Smooth muscle cell (in vitro differentiated cells): ENCODE measurements at regions not wholly inside any gene's neighbourhood (a gene's known extent, or its start where the extent isn't known, plus 50 kb on each side); places are given as distances from the start of the nearest gene placed in this dataset.

Experiments
- DNase-seq: peaks from one replicate; lab custom pipeline; 2025; ENCODE audit not compliant: unreplicated experiment; lab: John Stamatoyannopoulos, UW
- H2AFZ ChIP-seq: fragments of 200-600 bp; sonication (generic); 2 replicates; pipeline ENCODE4 v1.6.0; 2016; ENCODE audit warnings: antibody characterized with exemption, low read depth, mild to moderate bottlenecking
- H3F3A ChIP-seq: fragments of 200-600 bp; sonication (generic); 2 replicates; pipeline ENCODE4 v1.6.0; 2017; ENCODE audit warnings: antibody characterized with exemption, low read depth
- H3K27ac ChIP-seq: fragments of 200-600 bp; sonication (generic); 2 replicates; pipeline ENCODE4 v1.5.1; 2016; ENCODE audit warnings: low read depth, mild to moderate bottlenecking
- H3K27me3 ChIP-seq: fragments of 200-600 bp; sonication (generic); 2 replicates; pipeline ENCODE4 v1.6.1; 2016; ENCODE audit warnings: low read depth, mild to moderate bottlenecking
- H3K36me3 ChIP-seq: fragments of 200-600 bp; sonication (generic); 2 replicates; pipeline ENCODE4 v1.5.1; 2016; ENCODE audit warnings: low read depth
- H3K4me1 ChIP-seq: fragments of 200-600 bp; sonication (generic); 2 replicates; pipeline ENCODE4 v1.5.1; 2016; ENCODE audit warnings: low read depth
- H3K4me2 ChIP-seq: fragments of 200-600 bp; sonication (generic); 2 replicates; pipeline ENCODE4 v1.6.0; 2016; ENCODE audit warnings: mild to moderate bottlenecking
- H3K4me3 ChIP-seq: fragments of 200-600 bp; sonication (generic); 2 replicates; pipeline ENCODE4 v1.5.1; 2016; ENCODE audit warnings: mild to moderate bottlenecking
- H3K79me2 ChIP-seq: fragments of 200-600 bp; sonication (generic); 2 replicates; pipeline ENCODE4 v1.6.0; 2016; ENCODE audit warnings: low read depth, mild to moderate bottlenecking
- H3K9ac ChIP-seq: fragments of 200-600 bp; sonication (generic); 2 replicates; pipeline ENCODE4 v1.6.0; 2016; ENCODE audit warnings: low read depth
- H3K9me3 ChIP-seq: fragments of 200-600 bp; sonication (generic); replicated peaks from 2 replicates; pipeline ENCODE4 v1.5.1; 2016; ENCODE audit warnings: low read depth
- H4K20me1 ChIP-seq: fragments of 200-600 bp; sonication (generic); 2 replicates; pipeline ENCODE4 v1.6.0; 2016; ENCODE audit warnings: low read depth
- CTCF ChIP-seq: fragments of 200-600 bp; sonication (generic); IDR thresholded peaks from 2 replicates; pipeline ENCODE4 v1.5.1; 2017; ENCODE audit warnings: borderline replicate concordance, mild to moderate bottlenecking, antibody characterized with exemption; ENCODE audit not compliant: insufficient read depth, poor library complexity, severe bottlenecking
- WGBS: methylation state at CpG from one replicate; pipeline ENCODE4 v1.1.7; 2016; ENCODE audit warnings: low lambda C conversion rate; 5-methylcytosine and 5-hydroxymethylcytosine counted together

GRCh38 chr2:220858101-220858500 lies 714.0 kb downstream of the EPHA4 start:
- no peak for TF ChIP-seq CTCF
- no peaks in the 10 kb centered on the region for H3K36me3 ChIP-seq
- H3K4me3 ChIP-seq = no peak overlapping the region
- no peaks in the 10 kb centered on the region for H3K9me3 ChIP-seq
- 78% methylated on average over 2 of the region's 2 CpGs for WGBS
- H4K20me1 ChIP-seq = no peaks in the 10 kb centered on the region
- H3K4me2 ChIP-seq = no peak overlapping the region
- no peaks in the 10 kb centered on the region for H3F3A ChIP-seq
- H3K27ac ChIP-seq = no peak overlapping the region
- H3K27me3 ChIP-seq = no peaks in the 10 kb centered on the region
- H3K4me1 ChIP-seq = no peaks in the 10 kb centered on the region
- H2AFZ ChIP-seq = no peak overlapping the region
- DNase-seq = no peak
- no peak overlapping the region for H3K9ac ChIP-seq
- no peaks in the 10 kb centered on the region for H3K79me2 ChIP-seq

GRCh38 chr2:220871909-220872308 lies 700.2 kb downstream of the EPHA4 start:
- no peak for DNase-seq
- TF ChIP-seq CTCF = no peak
- Histone ChIP-seq H3K27ac (no peak overlapping the region), H3K79me2 (no peaks in the 10 kb centered on the region), H3K4me1 (no peaks in the 10 kb centered on the region), H3K9ac (no peak overlapping the region), H4K20me1 (no peaks in the 10 kb centered on the region), H2AFZ (no peak overlapping the region), H3K27me3 (no peaks in the 10 kb centered on the region), H3K9me3 (no peaks in the 10 kb centered on the region), H3F3A (no peaks in the 10 kb centered on the region), H3K36me3 (no peaks in the 10 kb centered on the region), H3K4me2 (no peak overlapping the region), H3K4me3 (no peak overlapping the region)
- WGBS = 89% methylated on average over 6 of the region's 6 CpGs

GRCh38 chr2:220876080-220876824 lies 695.9 kb downstream of the EPHA4 start:
- H3K36me3 ChIP-seq = no peaks in the 10 kb centered on the region
- no peak for DNase-seq
- peaks cover 4% of the 10 kb centered on the region for H3F3A ChIP-seq
- no peaks in the 10 kb centered on the region for H4K20me1 ChIP-seq
- H3K4me2 ChIP-seq = no peak overlapping the region
- H2AFZ ChIP-seq = no peak overlapping the region
- H3K9ac ChIP-seq = no peak overlapping the region
- H3K9me3 ChIP-seq = no peaks in the 10 kb centered on the region
- 70% methylated on average over 3 of the region's 3 CpGs for WGBS
- H3K79me2 ChIP-seq = no peaks in the 10 kb centered on the region
- TF ChIP-seq CTCF = no peak
- H3K4me1 ChIP-seq = peaks cover 6% of the 10 kb centered on the region
- no peak overlapping the region for H3K27ac ChIP-seq
- no peaks in the 10 kb centered on the region for H3K27me3 ChIP-seq
- H3K4me3 ChIP-seq = no peak overlapping the region

- no peaks in the 10 kb centered on the region for H4K20me1 ChIP-seq
- H3K27me3 ChIP-seq = no peaks in the 10 kb centered on the region
- no peak for TF ChIP-seq CTCF
- H3K4me1 ChIP-seq = peaks cover 6% of the 10 kb centered on the region
- H3K9me3 ChIP-seq = no peaks in the 10 kb centered on the region
- H3K36me3 ChIP-seq = no peaks in the 10 kb centered on the region
- 95% methylated on average over 2 of the region's 2 CpGs for WGBS
- no peaks in the 10 kb centered on the region for H3K79me2 ChIP-seq
- no peak overlapping the region for H2AFZ ChIP-seq
- peaks cover 5% of the 10 kb centered on the region for H3F3A ChIP-seq
- no peak overlapping the region for H3K27ac ChIP-seq
- DNase-seq = no peak
- H3K4me2 ChIP-seq = no peak overlapping the region
- H3K9ac ChIP-seq = no peak overlapping the region
- no peak overlapping the region for H3K4me3 ChIP-seq
Observed at GRCh38 chr2:220877491-220877890, 694.6 kb downstream of the EPHA4 start.
